Activated CD4-positive, alpha-beta memory T cell treated with anti-CD3 and anti-CD28 coated beads, Interleukin-2, amount 10 ng/mL, durations not matched to agents 7 days and 5 days (primary cell): ENCODE measurements at regions not wholly inside any gene's neighbourhood (a gene's known extent, or its start where the extent isn't known, plus 50 kb on each side); places are given as distances from the start of the nearest gene placed in this dataset.

ENCODE experiments used
- CTCF ChIA-PET: fragments of 350-600 bp; sonication (Branson Sonifier 250); formaldehyde crosslinking; loops from one replicate; lab custom pipeline; 2021; ENCODE audit warnings: antibody characterized with exemption, inconsistent platforms; lab: Charles Lee
- POLR2A ChIA-PET: fragments of 350-600 bp; sonication (Branson Sonifier 250); formaldehyde crosslinking; loops from one replicate; lab custom pipeline; 2021; ENCODE audit warnings: antibody characterized with exemption; lab: Charles Lee
- DNase-seq: peaks from one replicate; pipeline ENCODE4 v3.0.0-alpha.2; 2020
- H3K27ac Mint-ChIP-seq: one replicate; pipeline ENCODE4 v1.8.0; 2021; ENCODE audit warnings: mild to moderate bottlenecking, mixed read lengths
- H3K27me3 Mint-ChIP-seq: one replicate; pipeline ENCODE4 v1.8.0; 2021; ENCODE audit warnings: mixed read lengths
- H3K36me3 Mint-ChIP-seq: one replicate; pipeline ENCODE4 v1.8.0; 2021; ENCODE audit warnings: low read depth, mixed read lengths
- H3K4me1 Mint-ChIP-seq: one replicate; pipeline ENCODE4 v1.8.0; 2021; ENCODE audit warnings: mixed read lengths
- H3K4me3 Mint-ChIP-seq: one replicate; pipeline ENCODE4 v1.8.0; 2021; ENCODE audit warnings: mild to moderate bottlenecking, mixed read lengths
- H3K9me3 Mint-ChIP-seq: one replicate; pipeline ENCODE4 v1.8.0; 2021; ENCODE audit warnings: mixed read lengths

DNA sequence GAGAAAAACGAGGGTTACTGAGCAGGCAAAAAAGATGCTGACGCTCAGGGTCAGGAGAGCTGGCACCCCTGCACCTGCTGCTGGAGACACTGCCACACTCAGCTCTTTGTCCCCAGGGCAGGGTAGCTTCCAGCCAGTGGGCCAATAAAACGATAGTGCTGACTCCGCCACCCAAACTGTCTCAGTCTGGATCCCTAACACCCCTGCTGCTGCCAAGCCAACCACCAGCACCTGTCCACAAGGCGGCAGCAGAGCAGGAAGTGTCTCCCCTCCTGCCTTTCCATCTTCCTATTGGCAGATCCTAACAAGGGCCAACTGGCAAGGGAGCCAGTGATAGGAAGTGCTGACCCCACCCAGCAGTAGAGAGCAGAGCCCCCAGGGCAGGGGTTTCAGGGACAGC lies 531.5 kb upstream of the SALL3 start:
- DNase-seq = no peak
- CTCF ChIA-PET = no interaction called here
- H3K4me1 Mint-ChIP-seq = no peaks in the 10 kb centered on the region
- no peaks in the 10 kb centered on the region for H3K27me3 Mint-ChIP-seq
- no peak overlapping the region for H3K27ac Mint-ChIP-seq
- peaks cover 10% of the 10 kb centered on the region for H3K9me3 Mint-ChIP-seq
- no peak overlapping the region for H3K4me3 Mint-ChIP-seq
- no peaks in the 10 kb centered on the region for H3K36me3 Mint-ChIP-seq
- POLR2A ChIA-PET = no interaction called here

DNA sequence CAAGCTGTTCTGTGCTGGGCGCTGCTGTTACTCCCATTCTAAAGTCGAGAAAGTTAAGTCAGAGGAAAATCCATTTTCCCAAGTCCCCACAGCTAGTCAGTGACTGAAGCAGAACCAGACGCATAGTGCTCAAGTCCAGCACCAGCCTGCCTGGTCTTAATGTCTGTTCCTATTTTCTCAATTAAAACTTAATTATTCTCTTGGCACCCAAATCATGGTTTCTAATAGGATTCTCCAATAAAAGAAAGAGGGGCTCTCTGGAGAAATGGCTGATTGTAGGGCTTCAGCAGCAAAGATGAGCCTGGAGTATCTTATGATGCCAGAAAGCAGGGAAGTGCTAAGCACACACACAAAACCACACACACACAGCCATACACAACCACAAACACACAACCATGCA lies 531.0 kb upstream of the SALL3 start:
- CTCF ChIA-PET = no interaction called here
- no peaks in the 10 kb centered on the region for H3K4me1 Mint-ChIP-seq
- H3K9me3 Mint-ChIP-seq = peaks cover 10% of the 10 kb centered on the region
- H3K27ac Mint-ChIP-seq = no peak overlapping the region
- no peaks in the 10 kb centered on the region for H3K27me3 Mint-ChIP-seq
- no peak for DNase-seq
- H3K4me3 Mint-ChIP-seq = no peak overlapping the region
- POLR2A ChIA-PET = no interaction called here
- H3K36me3 Mint-ChIP-seq = no peaks in the 10 kb centered on the region

DNA sequence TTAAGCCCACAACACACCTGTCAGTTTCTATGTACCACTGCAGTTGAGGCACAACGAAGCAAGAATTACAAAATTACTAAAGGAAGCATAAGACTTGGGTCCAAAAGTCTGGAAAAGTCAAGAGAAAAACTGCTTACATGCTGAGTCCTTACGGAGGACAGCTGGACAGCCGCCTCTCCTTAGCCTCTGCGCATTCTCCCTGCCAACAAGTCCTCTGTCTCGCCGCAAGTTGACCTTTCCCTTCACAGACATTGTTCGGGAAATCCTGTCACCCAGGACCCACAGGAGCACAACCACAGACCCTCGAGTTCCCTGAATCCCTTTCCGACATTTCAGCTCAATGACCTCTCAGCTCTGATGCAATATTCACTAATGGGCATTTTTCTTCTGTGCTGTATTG lies 525.4 kb upstream of the SALL3 start:
- Mint-ChIP-seq H3K4me3 (no peak overlapping the region), H3K27ac (no peak overlapping the region), H3K4me1 (no peaks in the 10 kb centered on the region), H3K36me3 (no peaks in the 10 kb centered on the region), H3K27me3 (no peaks in the 10 kb centered on the region), H3K9me3 (peaks cover 10% of the 10 kb centered on the region)
- ChIA-PET CTCF (no interaction called here), POLR2A (no interaction called here)
- DNase-seq = no peak

DNA sequence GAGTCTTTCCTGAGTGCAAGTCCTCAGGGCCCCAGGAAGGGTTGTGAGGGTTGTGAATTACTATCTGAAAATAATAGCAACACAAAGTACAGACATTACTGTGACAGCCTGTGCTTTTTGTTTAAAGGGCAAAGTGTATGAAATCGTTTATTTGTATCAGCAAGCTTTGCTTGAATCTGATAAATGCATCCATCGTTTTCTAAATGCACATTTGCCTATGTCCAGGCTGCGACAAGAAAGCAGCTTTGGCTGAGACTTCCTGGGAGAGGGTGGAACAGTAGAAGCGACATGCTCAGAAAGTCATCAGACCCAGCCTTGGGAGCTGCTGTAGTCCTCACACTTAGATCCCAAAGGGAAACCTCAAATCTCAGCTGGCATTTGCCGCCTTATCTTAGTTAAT lies 524.2 kb upstream of the SALL3 start:
- POLR2A ChIA-PET = no interaction called here
- peaks cover 6% of the 10 kb centered on the region for H3K9me3 Mint-ChIP-seq
- DNase-seq = no peak
- H3K4me3 Mint-ChIP-seq = no peak overlapping the region
- H3K36me3 Mint-ChIP-seq = no peaks in the 10 kb centered on the region
- H3K4me1 Mint-ChIP-seq = no peaks in the 10 kb centered on the region
- no peak overlapping the region for H3K27ac Mint-ChIP-seq
- CTCF ChIA-PET = no interaction called here
- H3K27me3 Mint-ChIP-seq = no peaks in the 10 kb centered on the region

DNA sequence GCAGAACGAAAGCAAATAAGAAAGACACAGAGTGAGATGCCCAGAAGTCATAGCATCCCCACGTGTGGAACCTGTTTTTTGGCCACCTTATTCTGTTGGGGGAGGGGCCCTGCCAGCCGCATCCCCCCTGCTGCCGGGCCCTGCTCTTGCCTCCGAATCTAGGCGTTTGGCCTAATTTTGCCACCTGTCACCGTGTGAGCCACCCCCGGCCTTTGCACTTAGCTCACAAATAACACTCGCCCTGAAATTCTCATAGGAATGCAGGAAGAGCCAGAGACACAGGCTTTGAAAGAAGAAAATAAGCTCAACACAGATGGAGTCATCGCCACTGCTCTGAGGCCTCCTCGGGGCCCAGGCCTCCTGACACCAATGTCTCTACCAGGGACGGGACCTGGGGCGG lies 522.6 kb upstream of the SALL3 start:
- H3K9me3 Mint-ChIP-seq = peaks cover 5% of the 10 kb centered on the region
- ChIA-PET POLR2A (no interaction called here), CTCF (no interaction called here)
- no peak overlapping the region for H3K4me3 Mint-ChIP-seq
- no peak for DNase-seq
- no peak overlapping the region for H3K27ac Mint-ChIP-seq
- no peaks in the 10 kb centered on the region for H3K4me1 Mint-ChIP-seq
- no peaks in the 10 kb centered on the region for H3K36me3 Mint-ChIP-seq
- no peaks in the 10 kb centered on the region for H3K27me3 Mint-ChIP-seq

DNA sequence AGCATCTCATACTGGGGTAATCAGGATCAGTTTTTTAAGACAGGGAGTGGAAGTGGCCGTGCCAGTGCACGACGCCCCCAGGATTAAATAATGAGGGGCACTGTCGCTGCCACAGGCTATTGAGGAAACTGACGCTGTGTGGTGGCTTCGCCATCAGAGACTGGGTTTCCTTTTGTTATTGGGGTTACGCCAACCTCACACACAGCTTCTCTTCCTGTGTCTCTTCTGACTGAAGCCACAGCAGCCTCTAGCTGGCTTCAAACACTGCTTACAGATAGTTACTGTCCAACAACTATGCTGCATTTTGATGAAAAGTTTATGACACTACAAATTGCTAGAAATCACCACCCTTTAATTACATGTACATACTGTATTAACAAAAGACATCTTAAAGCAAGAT lies 521.9 kb upstream of the SALL3 start:
- CTCF ChIA-PET = no interaction called here
- no peak overlapping the region for H3K27ac Mint-ChIP-seq
- DNase-seq = no peak
- no peaks in the 10 kb centered on the region for H3K36me3 Mint-ChIP-seq
- H3K4me1 Mint-ChIP-seq = no peaks in the 10 kb centered on the region
- POLR2A ChIA-PET = no interaction called here
- H3K4me3 Mint-ChIP-seq = no peak overlapping the region
- peaks cover 3% of the 10 kb centered on the region for H3K9me3 Mint-ChIP-seq
- no peaks in the 10 kb centered on the region for H3K27me3 Mint-ChIP-seq

DNA sequence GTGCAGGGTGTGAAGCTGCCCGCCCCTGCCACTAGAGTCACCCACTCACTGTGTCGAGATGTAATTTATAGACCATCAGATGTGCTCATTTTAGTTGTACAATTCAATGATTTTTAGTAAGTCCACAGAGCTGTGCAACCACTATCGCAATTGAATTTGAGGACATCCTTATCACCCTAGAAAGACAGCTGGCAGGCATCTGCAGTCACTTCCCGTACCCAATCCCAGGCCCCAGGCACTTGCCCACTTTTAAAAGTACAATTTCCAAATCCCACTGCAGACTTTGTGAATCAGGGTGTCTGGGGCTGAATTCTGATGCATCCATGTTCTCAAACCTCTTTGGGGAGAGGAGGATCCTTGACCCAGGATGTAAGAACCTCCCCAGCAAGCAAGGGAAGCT lies 521.3 kb upstream of the SALL3 start:
- H3K27me3 Mint-ChIP-seq = no peaks in the 10 kb centered on the region
- H3K4me3 Mint-ChIP-seq = no peak overlapping the region
- POLR2A ChIA-PET = no interaction called here
- CTCF ChIA-PET = no interaction called here
- DNase-seq = no peak
- H3K9me3 Mint-ChIP-seq = peaks cover 3% of the 10 kb centered on the region
- H3K36me3 Mint-ChIP-seq = no peaks in the 10 kb centered on the region
- no peak overlapping the region for H3K27ac Mint-ChIP-seq
- no peaks in the 10 kb centered on the region for H3K4me1 Mint-ChIP-seq

DNA sequence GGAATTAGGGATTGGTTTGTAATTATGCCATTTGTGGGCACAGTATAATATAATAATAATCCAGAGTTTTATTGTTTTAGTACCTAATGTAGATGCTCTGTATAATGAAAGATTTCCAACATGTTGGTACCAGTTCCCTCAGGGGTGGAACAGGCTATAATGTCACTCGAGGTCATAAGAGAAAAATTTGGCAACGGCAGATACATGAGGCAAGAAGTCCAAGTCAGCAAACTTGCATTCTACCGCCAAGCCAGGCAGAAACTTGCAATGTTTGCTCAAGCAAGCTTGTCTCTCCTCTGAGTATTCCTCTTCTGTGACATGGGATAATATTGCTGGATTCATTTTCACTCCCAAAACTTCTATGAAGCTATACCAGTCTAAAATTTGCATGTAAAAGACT lies 520.0 kb upstream of the SALL3 start:
- POLR2A ChIA-PET = no interaction called here

DNA sequence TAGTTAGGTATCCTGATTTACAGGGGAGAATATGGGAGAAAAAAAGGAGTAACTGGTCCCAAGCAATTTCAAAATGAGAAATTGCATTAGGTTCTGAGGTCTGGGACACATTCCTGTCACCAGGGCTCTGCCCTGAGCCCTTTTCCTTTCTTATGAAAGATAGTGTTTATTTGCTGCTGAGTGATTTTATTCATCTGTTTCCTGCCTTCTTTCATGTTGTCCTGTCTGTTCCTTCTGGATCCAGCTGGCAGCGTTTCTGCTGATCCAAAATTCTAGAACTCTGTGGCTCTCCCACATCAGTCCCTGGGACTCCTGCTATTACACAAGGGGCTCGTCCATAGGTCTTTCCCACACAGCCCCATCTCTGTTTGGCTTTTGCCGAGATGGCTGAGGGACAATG lies 519.1 kb upstream of the SALL3 start:
- H3K4me1 Mint-ChIP-seq = no peaks in the 10 kb centered on the region
- H3K27ac Mint-ChIP-seq = no peak overlapping the region
- H3K9me3 Mint-ChIP-seq = peaks cover 13% of the 10 kb centered on the region
- H3K36me3 Mint-ChIP-seq = no peaks in the 10 kb centered on the region
- H3K27me3 Mint-ChIP-seq = no peaks in the 10 kb centered on the region
- CTCF ChIA-PET = no interaction called here
- H3K4me3 Mint-ChIP-seq = no peak overlapping the region
- POLR2A ChIA-PET = no interaction called here
- DNase-seq = no peak

More for the DNA sequence above, 520.0 kb upstream of the SALL3 start:
- no peak for DNase-seq
- H3K36me3 Mint-ChIP-seq = no peaks in the 10 kb centered on the region
- CTCF ChIA-PET = no interaction called here
- H3K4me3 Mint-ChIP-seq = no peak overlapping the region
- H3K9me3 Mint-ChIP-seq = peaks cover 11% of the 10 kb centered on the region
- H3K27me3 Mint-ChIP-seq = no peaks in the 10 kb centered on the region
- no peaks in the 10 kb centered on the region for H3K4me1 Mint-ChIP-seq
- H3K27ac Mint-ChIP-seq = no peak overlapping the region

DNA sequence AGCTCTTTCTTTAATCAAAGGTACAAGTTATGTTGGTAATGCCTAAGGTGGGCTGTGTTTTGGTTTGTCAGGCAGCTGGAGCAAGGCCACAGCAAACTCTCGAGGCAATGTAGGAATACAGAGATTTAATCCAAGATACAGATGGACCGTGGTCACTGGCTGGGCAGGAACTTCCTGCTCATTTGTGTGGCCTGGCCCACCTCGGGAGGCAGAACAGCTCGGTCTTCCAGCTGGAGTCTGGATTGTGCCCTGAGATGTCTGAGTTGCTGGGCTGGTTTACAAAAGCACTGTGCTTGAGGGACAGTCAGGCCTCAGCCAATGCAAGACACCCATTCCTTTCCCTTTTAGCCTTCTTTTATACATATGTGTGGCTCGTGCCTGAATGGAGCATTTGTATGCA lies 506.1 kb upstream of the SALL3 start:
- no peak for DNase-seq
- Mint-ChIP-seq H3K36me3 (no peaks in the 10 kb centered on the region), H3K9me3 (peaks cover 5% of the 10 kb centered on the region), H3K4me3 (no peak overlapping the region), H3K4me1 (no peaks in the 10 kb centered on the region), H3K27me3 (no peaks in the 10 kb centered on the region), H3K27ac (no peak overlapping the region)
- CTCF ChIA-PET = no interaction called here
- POLR2A ChIA-PET = no interaction called here

DNA sequence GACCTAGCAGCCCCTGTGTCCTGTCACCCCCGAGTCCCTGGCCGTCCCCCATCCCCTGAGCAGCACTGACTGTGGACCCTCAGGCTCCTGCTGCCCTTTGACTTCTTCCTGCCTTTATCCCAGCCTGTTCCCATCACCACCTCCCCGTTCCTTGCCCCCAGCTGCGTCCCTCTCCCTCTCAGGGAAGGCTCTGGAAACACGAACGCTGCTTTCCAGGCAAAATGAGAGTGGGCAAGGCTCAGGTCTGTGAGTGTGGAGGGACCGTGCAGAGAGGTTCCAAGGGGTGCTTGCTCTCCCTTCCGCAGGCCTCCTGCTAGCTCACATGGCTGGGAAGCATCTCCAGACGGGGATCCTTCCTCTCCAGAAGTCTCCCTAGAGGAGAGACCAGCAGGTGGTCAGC lies 501.8 kb upstream of the SALL3 start:
- no peaks in the 10 kb centered on the region for H3K4me1 Mint-ChIP-seq
- POLR2A ChIA-PET = no interaction called here
- CTCF ChIA-PET = no interaction called here
- no peak overlapping the region for H3K27ac Mint-ChIP-seq
- no peaks in the 10 kb centered on the region for H3K36me3 Mint-ChIP-seq
- no peak overlapping the region for H3K4me3 Mint-ChIP-seq
- peaks cover 5% of the 10 kb centered on the region for H3K9me3 Mint-ChIP-seq
- H3K27me3 Mint-ChIP-seq = no peaks in the 10 kb centered on the region
- DNase-seq = no peak

DNA sequence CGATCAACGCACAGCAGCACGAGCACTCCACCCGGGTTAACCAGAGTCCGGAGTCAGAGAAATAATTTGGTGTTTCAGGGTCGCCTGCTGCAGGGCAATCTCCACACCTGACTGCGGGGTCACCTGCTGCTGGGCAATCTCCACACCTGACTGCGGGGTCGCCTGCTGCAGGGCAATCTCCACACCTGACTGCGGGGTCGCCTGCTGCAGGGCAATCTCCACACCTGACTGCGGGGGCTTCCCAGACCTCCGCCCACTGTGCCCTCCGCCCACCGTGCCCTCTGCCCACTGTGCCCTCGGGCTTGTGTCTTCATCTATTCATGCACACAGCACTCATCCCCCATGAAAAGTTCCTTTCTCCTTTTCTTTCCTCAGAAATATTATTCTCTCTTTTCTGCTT lies 500.2 kb upstream of the SALL3 start:
- H3K27me3 Mint-ChIP-seq = no peaks in the 10 kb centered on the region
- ChIA-PET CTCF (no interaction called here), POLR2A (no interaction called here)
- H3K4me3 Mint-ChIP-seq = no peak overlapping the region
- H3K9me3 Mint-ChIP-seq = peaks cover 5% of the 10 kb centered on the region
- H3K36me3 Mint-ChIP-seq = no peaks in the 10 kb centered on the region
- H3K27ac Mint-ChIP-seq = no peak overlapping the region
- no peak for DNase-seq
- no peaks in the 10 kb centered on the region for H3K4me1 Mint-ChIP-seq

DNA sequence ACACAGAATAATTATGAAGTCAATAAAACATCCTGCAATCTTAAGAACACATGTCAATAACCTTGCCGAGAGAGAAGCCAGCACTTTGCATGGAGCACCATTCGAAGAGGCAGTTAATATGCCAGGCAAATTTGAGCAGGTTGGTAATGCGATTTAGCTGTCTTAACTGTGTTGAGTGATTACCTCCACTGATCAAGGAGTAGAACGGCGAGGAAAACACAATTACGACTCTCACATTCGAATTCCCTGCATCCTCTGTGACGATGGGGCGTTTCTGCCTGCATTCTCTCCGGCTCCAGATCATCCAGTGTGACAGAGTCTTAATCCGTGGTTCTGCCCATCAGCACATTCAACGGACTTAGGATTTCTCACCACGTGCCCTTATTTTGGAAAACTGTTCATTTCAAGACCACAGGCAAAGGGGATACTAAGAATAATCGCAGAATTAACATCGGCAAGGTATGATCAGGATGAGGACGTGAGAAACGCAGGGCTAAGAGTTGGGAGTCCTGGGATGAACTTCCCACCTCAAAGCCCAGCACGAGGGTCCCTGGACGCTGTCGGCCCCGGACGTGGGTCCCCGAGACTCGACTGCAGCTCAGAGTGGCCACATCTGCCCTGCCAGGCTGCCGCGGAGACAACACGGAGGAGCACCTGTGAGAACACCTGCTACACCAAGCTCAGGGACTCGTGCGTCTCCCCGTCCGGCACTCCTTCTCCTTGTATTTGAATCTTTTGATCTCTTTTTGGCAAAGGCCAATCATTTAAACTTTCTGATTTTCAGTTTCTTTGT lies 499.2 kb upstream of the SALL3 start:
- Mint-ChIP-seq H3K36me3 (no peaks in the 10 kb centered on the region), H3K4me1 (no peaks in the 10 kb centered on the region), H3K9me3 (peaks cover 5% of the 10 kb centered on the region), H3K4me3 (no peak overlapping the region), H3K27me3 (no peaks in the 10 kb centered on the region), H3K27ac (no peak overlapping the region)
- DNase-seq = no peak
- CTCF ChIA-PET = no interaction called here
- POLR2A ChIA-PET = no interaction called here

DNA sequence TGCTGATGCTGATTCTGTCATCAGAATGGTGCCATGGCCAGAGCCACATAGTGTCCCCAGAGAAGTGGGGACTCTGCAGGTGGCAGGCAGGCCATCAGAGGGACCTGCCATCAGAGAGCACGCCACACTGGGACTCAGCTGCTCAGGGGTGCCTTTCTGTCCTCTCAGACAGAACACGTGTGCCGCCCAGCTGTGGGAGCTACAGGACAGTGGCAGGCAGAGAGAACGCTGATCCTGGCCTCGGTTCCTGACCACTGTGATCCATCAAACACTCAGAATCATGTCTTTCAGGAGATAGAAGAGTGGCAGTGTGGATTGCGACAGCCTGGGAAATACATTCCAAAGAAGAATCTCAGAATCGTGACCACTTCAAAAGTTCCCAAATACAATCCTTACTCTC lies 497.2 kb upstream of the SALL3 start:
- Mint-ChIP-seq H3K27me3 (no peaks in the 10 kb centered on the region), H3K36me3 (no peaks in the 10 kb centered on the region), H3K4me3 (no peak overlapping the region), H3K9me3 (peaks cover 5% of the 10 kb centered on the region), H3K27ac (no peak overlapping the region), H3K4me1 (no peaks in the 10 kb centered on the region)
- POLR2A ChIA-PET = no interaction called here
- CTCF ChIA-PET = no interaction called here
- DNase-seq = no peak
